ENCODE measurements at regions not wholly inside any gene's neighbourhood (a gene's known extent, or its start where the extent isn't known, plus 50 kb on each side); places are given as distances from the start of the nearest gene placed in this dataset.

GRCh38 chr3:151935446-151935845, 62.0 kb downstream of the SUCNR1 start:
- Histone ChIP-seq H3K4me3 (ENCODE audit: low read depth, low read length) (no peak overlapping the region), H3K36me3 (ENCODE audit: control insufficient read depth, insufficient read depth, low read length) (no peaks in the 10 kb centered on the region), H3K27me3 (ENCODE audit: control insufficient read depth, insufficient read depth, low read length) (no peaks in the 10 kb centered on the region)
- ChIA-PET CTCF (no interaction called here), POLR2A (no interaction called here)
- TF ChIP-seq CTCF (IDR thresholded peaks at IDR 0.05; ENCODE audit: insufficient read depth, low read depth, low read length), result no peak
- DNase-seq (ENCODE audit: low read depth), result no peak

GRCh38 chr3:151940481-151940880, 67.0 kb downstream of the SUCNR1 start:
- DNase-seq (ENCODE audit: low read depth), result no peak
- no peak for TF ChIP-seq CTCF (IDR thresholded peaks at IDR 0.05; ENCODE audit: insufficient read depth, low read depth, low read length)
- CTCF ChIA-PET, result interaction anchor here (0.9 to 1.9 kb wide), 2 partner anchors 11 to 20 kb away, joined by 3 to 8 read pairs; no protein-coding TSS in a partner anchor
- Histone ChIP-seq H3K27me3 (ENCODE audit: control insufficient read depth, insufficient read depth, low read length) (no peaks in the 10 kb centered on the region), H3K4me3 (ENCODE audit: low read depth, low read length) (no peak overlapping the region), H3K36me3 (ENCODE audit: control insufficient read depth, insufficient read depth, low read length) (no peaks in the 10 kb centered on the region)
- POLR2A ChIA-PET, result no interaction called here

- Histone ChIP-seq H3K27me3 (ENCODE audit: control insufficient read depth, insufficient read depth, low read length) (no peaks in the 10 kb centered on the region), H3K36me3 (ENCODE audit: control insufficient read depth, insufficient read depth, low read length) (no peaks in the 10 kb centered on the region), H3K4me3 (ENCODE audit: low read depth, low read length) (no peak overlapping the region)
- no peak for TF ChIP-seq CTCF (IDR thresholded peaks at IDR 0.05; ENCODE audit: insufficient read depth, low read depth, low read length)
- CTCF ChIA-PET, result no interaction called here
- POLR2A ChIA-PET, result no interaction called here
- no peak for DNase-seq (ENCODE audit: low read depth)
These were observed 70.1 kb downstream of the SUCNR1 start for GRCh38 chr3:151943539-151943938.

- ChIA-PET POLR2A (no interaction called here), CTCF (no interaction called here)
- TF ChIP-seq CTCF (IDR thresholded peaks at IDR 0.05; ENCODE audit: insufficient read depth, low read depth, low read length), result no peak
These were observed 70.9 kb downstream of the SUCNR1 start for GRCh38 chr3:151944356-151944755.

GRCh38 chr3:151946606-151947005, 73.2 kb downstream of the SUCNR1 start:
- Histone ChIP-seq H3K36me3 (ENCODE audit: control insufficient read depth, insufficient read depth, low read length) (no peaks in the 10 kb centered on the region), H3K4me3 (ENCODE audit: low read depth, low read length) (no peak overlapping the region), H3K27me3 (ENCODE audit: control insufficient read depth, insufficient read depth, low read length) (no peaks in the 10 kb centered on the region)
- POLR2A ChIA-PET, result interaction anchor here (0.6 kb wide), 1 partner anchor 8 kb away, joined by 3 read pairs; no protein-coding TSS in a partner anchor
- CTCF ChIA-PET, result interaction anchor here (1.6 to 1.8 kb wide), 2 partner anchors 13 to 14 kb away, joined by 3 to 5 read pairs; no protein-coding TSS in a partner anchor
- no peak for TF ChIP-seq CTCF (IDR thresholded peaks at IDR 0.05; ENCODE audit: insufficient read depth, low read depth, low read length)
- DNase-seq (ENCODE audit: low read depth), result no peak

More at GRCh38 chr3:151944356-151944755, 70.9 kb downstream of the SUCNR1 start:
- Histone ChIP-seq H3K36me3 (ENCODE audit: control insufficient read depth, insufficient read depth, low read length) (no peaks in the 10 kb centered on the region), H3K27me3 (ENCODE audit: control insufficient read depth, insufficient read depth, low read length) (no peaks in the 10 kb centered on the region), H3K4me3 (ENCODE audit: low read depth, low read length) (no peak overlapping the region)
- no peak for DNase-seq (ENCODE audit: low read depth)

All from BJ (cell line).